ENCODE measurements at regions not wholly inside any gene's neighbourhood (a gene's known extent, or its start where the extent isn't known, plus 50 kb on each side); places are given as distances from the start of the nearest gene placed in this dataset.
A peak's percentile ranks its signal among the peaks of the same experiment; 100 is the strongest.

DNA sequence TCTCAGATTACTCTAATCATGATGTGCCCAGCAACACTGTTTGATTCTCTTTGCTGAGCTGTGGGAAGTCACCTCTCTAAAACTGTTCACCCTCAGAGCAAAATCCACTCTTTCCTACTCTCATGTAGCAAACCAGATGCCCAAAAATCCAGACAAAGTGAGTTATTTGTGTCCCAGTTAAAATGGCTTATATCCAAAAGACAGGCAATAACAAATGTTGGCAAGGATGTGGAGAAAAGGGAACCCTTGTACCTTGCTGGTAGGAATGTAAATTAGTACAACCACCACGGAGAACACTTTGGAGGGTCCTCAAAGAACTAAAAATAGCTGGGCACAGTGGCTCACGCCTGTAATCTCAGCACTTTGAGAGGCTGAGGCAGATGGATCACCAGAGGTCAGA, 384.0 kb downstream of the HHIPL2 start:
- DNase-seq (ENCODE audit: missing footprints) (no peak), ATAC-seq (no peak)
- intact Hi-C loops (cut with DNase I), result no loop called here

DNA sequence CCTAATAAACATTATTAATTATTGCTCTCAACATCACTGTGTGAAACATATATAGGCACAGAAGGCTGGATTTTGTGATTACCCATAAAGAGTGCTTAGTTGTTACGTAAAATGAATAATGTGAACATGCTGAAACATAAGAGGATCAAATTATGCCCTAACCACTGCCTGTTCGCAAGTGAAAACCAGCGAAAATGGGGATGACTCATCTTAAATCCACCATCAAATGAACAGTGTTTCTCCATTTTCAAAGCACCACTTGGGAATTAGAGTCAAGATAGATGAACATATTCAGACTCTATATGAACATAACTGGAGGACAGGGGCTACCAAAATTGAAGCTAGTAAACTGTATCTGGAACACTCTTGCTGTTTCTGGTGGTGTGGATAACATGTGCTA, 386.2 kb downstream of the HHIPL2 start:
- ATAC-seq (no peak), DNase-seq (ENCODE audit: missing footprints) (no peak)
- intact Hi-C loops (cut with DNase I), result no loop called here

DNA sequence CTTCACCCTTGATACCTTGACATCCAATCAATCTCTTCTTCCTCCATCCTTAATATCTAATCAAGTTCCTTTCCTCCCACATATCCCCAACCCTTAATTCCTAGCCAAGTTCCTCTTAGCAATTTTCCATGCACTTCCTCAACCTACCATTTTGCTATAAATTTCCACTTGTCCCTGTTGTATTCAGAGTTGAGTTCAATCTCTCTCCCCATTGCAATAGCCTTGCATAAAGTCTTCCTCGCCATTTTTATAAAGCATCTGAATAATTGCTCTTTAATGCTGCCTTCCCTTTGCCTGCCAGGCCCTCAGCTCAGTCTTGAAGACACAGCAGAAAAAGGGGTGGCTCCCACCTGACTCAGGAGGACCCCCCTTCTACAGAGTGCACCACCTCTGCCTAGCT, 390.3 kb downstream of the HHIPL2 start:
- intact Hi-C loops (cut with DNase I), result no loop called here
- DNase-seq (ENCODE audit: missing footprints) (no peak), ATAC-seq (no peak)

DNA sequence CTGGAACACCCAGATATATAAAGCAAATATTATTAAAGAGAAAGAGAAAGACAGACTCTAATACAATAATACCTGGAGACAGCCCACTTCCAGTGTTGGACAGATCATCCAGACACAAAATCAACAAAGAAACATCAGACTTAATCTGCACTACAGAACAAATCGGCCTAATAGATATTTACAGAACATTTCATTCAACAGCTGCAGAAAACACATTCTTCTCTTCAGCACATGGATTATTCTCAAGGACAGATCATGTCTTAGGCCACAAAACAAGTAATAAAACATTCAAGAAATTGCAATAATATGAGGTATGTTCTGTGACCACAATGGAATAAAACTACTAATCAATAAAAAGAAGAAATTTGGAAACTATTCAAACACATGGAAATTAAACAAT, 398.3 kb upstream of the DUSP10 start:
- ATAC-seq, result no peak
- intact Hi-C loops (cut with DNase I), result no loop called here
- no peak for DNase-seq (ENCODE audit: missing footprints)

DNA sequence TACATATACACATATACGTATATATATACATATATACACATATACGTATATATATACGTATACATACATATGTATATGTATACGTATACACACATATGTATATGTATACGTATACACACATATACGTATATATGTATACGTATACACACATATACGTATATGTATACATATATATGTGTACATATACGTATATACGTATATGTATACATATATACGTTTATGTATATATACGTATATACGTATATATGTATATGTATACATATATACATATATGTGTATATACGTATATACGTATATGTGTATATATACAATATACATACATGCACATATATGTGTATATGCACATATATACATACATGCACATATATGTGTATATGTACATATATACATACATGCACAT, 396.2 kb upstream of the DUSP10 start:
- DNase-seq (ENCODE audit: missing footprints) (no peak), ATAC-seq (no peak)
- intact Hi-C loops (cut with DNase I), result no loop called here

DNA sequence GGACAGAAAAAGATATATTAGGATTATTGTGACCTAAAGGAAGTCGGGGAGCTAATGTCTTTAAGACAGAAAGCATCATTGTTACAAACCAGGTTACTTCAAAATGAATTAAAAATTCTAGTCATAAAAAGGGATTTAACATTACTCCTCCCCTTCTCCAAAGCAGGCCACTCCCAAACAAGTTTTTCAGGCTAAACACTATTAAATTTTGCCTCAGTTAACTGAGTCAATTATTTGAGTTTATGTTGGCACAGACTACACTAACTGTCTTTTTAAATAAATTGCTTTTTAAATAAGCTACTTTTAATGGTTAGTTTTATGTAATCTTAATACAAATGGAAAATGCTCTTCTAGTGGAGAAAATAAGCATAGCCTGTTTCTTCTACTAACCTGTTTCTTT, 395.0 kb upstream of the DUSP10 start:
- ATAC-seq (no peak), DNase-seq (ENCODE audit: missing footprints) (no peak)
- intact Hi-C loops (cut with DNase I), result no loop called here

DNA sequence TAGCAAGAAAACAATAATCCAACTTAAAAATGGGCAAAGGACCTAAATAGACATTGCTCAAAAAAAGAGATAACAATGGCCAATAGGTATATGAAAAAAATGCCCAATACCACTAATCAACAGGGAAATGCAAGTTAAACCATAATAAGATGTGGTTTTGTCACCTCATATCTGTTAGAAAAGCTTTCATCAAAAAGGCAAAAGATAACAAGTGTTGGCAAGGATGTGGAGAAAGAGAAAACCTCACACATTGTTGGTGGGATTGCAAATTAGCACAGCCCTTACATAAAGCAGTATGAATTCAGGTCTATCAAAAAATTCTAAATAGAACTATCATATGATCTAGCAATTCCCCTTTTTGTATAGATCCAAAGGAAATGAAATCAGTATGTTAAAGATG, 387.2 kb upstream of the DUSP10 start:
- intact Hi-C loops (cut with DNase I), result no loop called here

DNA sequence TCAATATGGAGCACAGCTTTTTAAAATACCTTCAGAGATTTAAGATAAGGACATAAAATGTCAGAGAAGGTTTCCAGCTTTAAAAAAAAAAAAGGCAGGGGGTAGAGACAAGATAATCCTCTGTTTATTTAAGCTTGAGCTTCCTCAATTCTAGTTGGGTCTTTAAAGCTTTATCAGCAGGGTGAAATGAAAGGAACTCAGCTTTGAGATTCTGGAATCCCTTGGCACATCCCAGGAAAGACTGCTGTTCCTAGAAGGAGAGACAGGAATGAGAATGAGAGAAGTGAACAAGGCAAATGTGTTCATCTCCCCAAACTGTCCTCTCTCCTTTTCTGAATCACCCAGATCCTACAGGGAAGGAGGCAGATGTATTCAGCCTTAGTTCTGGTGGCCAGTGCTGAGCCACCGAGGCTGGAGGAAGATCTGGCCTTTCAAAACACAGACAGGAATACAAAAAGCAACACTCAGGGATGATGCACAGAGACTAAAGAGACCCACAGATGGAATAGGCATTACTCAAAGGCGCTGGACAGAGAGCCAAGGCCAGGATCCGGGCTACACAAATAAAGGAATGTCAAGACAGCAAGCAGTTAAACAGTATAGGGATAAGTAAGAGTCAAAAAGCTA, 385.8 kb upstream of the DUSP10 start:
- ATAC-seq (no peak), DNase-seq (ENCODE audit: missing footprints) (no peak)
- intact Hi-C loops (cut with DNase I), result no loop called here

More for the DNA sequence above, 387.2 kb upstream of the DUSP10 start:
- ATAC-seq (no peak), DNase-seq (ENCODE audit: missing footprints) (no peak)

DNA sequence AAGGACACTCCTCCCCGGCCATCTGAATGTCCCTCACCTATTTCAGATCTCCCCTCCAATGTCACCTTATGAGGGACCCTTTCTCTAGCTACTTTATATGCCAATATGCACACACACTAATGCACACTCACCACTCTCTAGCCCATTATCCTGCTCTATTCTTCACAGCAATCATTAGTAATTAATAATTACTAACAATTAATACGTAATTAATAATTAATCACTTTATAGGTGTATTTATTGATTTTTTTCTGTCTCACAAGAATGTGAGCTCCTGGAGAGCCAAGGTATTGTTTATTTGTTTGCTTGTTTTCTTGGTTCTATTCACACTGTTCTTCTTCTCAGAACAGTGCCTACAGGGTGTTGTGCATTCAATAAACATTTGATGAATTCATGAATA, 385.2 kb upstream of the DUSP10 start:
- intact Hi-C loops (cut with DNase I), result no loop called here
- ATAC-seq (no peak), DNase-seq (ENCODE audit: missing footprints) (no peak)

DNA sequence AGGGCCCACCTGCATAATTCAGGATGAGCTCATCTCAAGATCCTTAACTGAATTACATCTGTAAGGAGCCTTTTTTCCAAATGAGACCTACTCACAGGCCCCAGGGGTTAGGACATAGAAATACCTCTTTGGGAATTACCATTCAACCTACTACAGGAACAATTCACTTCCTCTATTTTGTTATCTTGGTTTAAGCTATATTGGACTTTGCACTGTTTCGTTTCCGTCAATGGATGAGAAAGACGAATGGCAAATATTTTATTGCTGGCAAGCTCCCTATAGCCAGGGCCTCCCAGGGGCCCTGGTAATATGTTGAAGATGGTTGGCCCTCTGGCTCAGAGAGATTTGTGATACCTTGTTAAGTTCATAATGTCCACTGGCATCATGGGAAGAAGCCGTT, 384.2 kb upstream of the DUSP10 start:
- intact Hi-C loops (cut with DNase I), result no loop called here
- no peak for DNase-seq (ENCODE audit: missing footprints)
- ATAC-seq, result no peak

DNA sequence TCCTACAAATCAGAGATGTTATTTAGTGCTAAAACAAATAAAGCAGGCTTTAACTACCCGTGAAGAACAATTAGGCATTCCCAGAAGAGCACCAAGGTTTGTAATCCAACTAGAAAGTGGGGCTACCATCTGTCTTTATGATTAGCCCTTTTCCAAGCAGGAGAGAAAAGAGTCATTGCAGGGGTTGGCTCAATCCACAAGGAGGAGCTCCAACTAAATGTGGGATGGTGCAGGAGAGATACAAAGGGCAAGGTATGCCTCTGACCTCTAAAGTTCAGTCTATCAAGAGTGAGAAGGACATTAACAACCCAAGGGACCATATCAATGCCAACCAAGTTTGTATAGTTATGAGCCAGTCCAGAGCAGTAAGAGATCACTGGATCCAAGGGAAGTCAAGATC, 382.7 kb upstream of the DUSP10 start:
- no peak for ATAC-seq
- intact Hi-C loops (cut with DNase I), result no loop called here

DNA sequence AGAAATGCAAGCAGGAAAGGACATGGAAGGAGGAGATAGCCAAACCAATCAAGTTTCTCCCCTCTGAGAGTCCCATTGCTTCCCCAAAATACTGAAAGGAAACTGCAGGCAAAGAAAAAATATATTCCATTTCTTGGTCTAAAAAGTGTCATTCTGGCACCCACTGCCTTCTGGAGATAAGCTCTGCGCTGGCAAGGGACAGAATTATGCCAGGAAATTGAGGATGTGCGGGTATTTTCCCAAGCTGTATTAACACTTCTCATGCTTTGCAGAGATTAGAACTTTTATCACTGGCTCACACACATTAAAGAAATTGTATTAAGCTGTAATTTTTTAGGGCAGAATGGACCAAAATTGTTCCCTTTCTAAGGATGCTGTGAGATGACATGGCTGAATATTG, 381.2 kb upstream of the DUSP10 start:
- intact Hi-C loops (cut with DNase I), result no loop called here
- DNase-seq (ENCODE audit: missing footprints), result no peak
- no peak for ATAC-seq

More for the DNA sequence above, 382.7 kb upstream of the DUSP10 start:
- no peak for DNase-seq (ENCODE audit: missing footprints)

DNA sequence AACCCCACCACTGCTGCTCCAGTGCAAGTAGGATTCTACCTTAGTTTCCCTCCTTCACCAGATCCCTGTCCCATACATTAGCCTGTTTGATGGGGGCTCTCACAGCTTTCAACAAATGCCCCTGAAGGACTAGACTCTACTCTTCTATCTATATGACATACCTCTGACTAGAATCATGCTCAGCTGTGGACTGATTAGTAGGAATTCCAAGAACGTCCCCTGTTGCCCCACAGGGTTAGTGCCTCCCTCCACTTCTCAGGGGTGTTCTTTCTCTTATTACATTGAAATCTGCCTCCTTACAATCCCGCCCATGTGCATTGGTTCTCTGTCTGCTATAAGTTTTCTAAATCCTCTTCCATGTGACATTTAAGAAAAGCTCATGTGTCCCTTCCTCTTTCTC, 375.9 kb upstream of the DUSP10 start:
- intact Hi-C loops (cut with DNase I), result no loop called here
- DNase-seq (ENCODE audit: missing footprints), result no peak
- ATAC-seq, result no peak

DNA sequence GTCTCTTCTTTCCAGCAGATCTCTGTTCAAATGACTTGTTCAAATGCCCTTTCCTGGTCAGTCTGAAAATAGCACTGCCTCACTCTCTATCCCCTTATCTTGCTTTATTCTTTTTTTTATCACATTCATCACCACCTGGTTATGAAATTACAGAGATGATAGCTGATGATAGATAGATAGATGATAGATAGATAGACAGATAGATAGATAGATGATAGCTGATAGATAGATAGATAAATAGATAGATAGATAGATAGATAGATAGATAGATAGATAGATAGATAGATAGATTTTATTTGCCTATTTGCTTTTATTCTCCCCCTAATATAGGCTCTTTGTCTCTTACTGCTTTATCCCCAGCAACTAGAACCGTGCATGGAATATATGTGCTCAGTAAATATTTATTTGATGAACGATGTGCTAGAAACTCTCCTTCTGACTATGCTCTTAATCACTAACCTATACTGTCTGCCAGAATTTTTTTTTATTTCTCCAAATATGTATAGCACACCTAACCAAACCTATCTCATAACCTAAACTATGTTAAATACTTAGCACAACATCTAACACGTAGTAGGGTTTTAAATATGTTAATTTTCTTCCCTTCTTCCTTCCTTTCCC, 372.8 kb upstream of the DUSP10 start:
- intact Hi-C loops (cut with DNase I), result no loop called here
- no peak for ATAC-seq

DNA sequence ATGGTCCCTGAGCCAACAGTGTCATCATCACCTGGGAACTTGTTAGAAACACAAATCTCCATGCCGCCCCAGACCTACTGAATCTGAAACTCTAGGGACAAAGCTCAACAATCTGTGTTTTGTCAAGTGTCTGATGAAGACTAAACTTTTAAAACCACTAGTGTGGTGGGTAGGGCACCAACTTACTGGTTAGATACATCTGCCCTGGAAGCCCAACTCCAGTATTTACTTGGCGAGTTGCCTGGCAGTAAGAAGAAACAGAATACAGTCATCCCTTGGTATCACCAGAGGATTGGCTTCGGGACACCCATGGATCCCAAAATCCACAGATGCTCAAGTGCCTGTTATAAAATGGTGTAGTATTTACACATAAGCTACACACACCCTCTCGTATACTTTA, 367.9 kb upstream of the DUSP10 start:
- intact Hi-C loops (cut with DNase I), result no loop called here
- DNase-seq (ENCODE audit: missing footprints) (no peak), ATAC-seq (no peak)

More for the DNA sequence above, 372.8 kb upstream of the DUSP10 start:
- DNase-seq (ENCODE audit: missing footprints), result no peak

DNA sequence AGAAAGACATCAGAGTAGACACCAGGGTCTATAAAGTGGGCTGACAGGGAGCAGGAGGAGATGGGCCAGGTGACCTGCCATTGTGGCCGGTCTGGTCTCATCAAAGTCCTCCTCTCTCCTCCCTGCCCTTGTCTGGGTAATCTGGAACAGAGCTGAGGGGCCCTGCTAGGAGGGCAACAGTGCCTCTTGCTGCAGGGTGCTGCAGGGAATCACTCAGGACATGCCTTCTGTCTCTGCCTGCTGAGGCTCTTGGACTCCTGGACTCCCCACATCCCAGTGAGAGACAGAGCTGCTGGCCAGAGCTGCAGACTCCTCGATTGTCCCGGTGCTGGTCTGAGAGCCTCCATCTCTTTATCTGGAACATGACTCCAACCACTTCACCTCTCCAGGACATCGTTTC, 366.1 kb upstream of the DUSP10 start:
- peak; percentile 24 for ATAC-seq
- DNase-seq (ENCODE audit: missing footprints), result no peak
- intact Hi-C loops (cut with DNase I), result no loop called here

DNA sequence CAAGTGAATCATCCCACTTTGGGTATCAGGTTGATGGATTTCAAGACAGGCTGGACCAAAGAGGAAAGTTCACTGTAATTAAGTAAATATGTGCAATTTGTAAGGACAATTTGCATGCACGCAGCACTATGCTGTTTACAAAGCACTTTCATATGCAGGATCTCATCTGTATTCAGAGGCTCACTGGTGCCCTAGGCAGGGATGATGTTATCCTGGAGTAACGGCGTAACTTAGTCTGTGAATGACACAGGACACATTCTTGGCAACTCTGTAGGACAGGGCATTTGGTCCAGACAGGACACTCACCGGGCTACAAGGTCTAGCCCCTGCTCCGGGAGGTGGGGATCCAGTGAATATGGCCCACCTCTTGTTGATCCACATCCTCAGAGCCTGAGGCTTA, 365.4 kb upstream of the DUSP10 start:
- no peak for DNase-seq (ENCODE audit: missing footprints)
- intact Hi-C loops (cut with DNase I), result no loop called here
- ATAC-seq, result no peak

DNA sequence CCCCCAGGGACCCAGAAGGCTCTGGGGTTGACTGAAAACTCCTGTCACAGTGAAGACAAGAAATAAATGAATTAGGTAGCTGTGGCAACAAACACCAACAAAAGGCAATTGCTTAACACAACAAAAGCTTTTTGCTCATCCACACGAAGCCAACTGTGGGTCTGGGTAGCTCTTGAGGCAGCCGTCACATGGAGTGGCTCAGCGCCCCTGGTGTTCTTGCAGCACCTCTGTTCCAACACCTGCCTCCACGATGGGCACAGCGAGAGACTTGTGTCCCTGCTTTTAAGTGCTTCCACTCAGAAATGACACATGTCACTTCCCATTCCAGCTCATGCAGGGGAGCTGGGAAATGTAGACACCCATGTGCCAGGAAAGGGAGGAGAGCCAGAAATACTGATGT, 364.5 kb upstream of the DUSP10 start:
- DNase-seq (ENCODE audit: missing footprints), result no peak
- peak; percentile 67 for ATAC-seq
- intact Hi-C loops (cut with DNase I), result no loop called here

DNA sequence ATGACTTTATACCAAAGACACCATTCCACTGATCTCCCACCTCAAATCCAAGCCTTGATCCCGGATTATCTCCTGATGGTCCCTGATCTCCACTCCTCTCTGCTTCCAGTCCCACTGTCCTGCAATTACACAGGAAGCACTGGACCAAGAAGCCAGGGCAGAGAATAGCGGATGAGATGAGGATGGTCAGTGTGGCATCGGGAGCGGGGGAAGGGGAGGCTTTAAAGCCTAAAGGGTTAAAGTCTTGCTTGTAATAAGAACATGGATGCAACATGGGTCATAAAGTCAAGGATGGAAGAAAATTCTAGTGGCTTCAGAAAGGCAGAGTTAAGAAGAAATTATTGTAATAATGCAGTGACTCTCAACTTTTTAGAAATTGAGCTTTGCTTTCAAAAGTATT, 364.0 kb upstream of the DUSP10 start:
- intact Hi-C loops (cut with DNase I), result no loop called here
- DNase-seq (ENCODE audit: missing footprints), result no peak
- no peak for ATAC-seq

DNA sequence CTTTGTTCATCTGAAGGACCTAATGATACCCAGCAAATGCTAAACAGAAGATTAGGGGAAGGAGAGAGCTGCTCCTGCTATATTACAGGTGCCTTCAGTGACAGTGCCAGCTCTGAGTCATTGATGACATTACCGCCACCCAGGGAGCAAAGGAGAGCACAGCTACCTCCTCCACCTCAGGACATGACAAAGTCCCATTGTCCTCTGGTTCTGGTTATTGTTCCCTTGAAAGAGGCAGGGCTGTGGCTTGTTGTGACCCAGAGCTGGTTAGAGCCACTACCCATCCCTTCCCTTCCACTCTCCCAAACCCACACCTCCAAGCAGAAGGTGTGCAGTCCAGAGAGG, 363.5 kb upstream of the DUSP10 start:
- intact Hi-C loops (cut with DNase I), result no loop called here
- ATAC-seq, result no peak
- no peak for DNase-seq (ENCODE audit: missing footprints)

DNA sequence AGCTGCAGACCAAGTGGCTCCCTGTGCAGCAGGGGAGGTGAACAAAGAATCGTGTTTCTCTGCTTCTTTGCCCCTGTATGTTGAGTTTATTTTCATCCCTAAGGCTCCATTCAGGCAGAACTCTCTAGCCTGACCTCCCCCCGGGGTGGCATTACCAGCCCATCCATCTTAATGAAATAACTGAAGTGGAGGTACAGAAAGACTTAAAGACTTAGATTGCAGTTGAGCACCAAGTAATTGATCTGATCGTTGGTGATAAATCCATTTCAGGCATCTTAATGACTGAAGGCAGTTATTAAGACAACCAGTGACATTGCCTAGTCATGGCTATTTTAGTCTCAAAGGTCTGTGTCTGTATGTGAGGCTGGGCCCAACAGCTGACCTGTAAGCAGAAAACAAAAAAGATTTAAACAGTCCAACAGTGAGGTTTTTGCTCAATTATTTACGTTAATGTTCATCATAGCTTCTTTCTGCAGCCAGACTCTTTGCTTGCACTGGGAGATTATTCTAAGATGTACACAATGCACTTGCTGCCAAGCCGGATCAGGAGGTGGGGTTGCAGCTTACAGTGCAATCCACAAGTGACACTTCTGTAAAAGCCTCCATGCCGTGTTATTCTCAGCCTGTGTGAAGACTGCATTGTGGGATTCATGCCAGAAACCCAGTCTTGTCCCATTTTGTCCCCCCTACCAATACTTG, 363.0 kb upstream of the DUSP10 start:
- no peak for ATAC-seq

More for the DNA sequence above, 363.0 kb upstream of the DUSP10 start:
- no peak for DNase-seq (ENCODE audit: missing footprints)
- intact Hi-C loops (cut with DNase I), result no loop called here
